NCI-H128 (cell line): ENCODE measurements at regions not wholly inside any gene's neighbourhood (a gene's known extent, or its start where the extent isn't known, plus 50 kb on each side); places are given as distances from the start of the nearest gene placed in this dataset.

ENCODE experiments used
- DNase-seq: peaks from one replicate; lab custom pipeline; 2025; ENCODE audit not compliant: unreplicated experiment; lab: John Stamatoyannopoulos, UW

DNA sequence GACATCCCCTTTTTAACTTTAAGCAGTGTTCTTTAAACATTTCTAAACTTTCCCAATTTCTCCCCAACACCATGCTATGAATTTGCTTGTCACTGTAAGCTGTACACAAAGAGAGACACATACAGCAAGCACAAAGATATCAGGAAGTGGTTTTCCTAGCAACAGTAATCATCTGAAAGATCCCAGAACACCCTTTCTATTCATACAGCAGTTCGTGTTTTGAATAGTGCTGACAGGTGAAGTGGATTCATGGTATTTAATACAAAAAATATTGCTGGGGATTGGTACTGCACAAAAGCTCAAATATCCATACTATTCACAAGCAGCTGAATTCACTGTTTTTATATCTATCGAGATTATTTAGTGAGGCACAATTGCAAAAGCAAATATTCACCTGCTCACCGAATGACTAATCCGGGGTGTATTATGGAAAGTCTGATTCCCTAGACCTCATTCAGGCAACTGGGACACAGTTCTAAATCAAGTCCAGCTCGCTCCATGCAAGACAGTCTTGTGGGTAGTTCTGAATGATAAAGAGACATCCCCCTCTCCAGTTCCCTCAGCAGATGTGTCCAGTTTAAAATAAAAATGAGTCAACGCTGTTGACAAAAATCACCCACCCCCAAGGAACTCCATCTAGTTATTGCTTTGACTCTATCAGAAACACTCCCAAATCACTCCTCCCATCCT lies 107.1 kb upstream of the TSHZ2 start:
- no peak for DNase-seq

DNA sequence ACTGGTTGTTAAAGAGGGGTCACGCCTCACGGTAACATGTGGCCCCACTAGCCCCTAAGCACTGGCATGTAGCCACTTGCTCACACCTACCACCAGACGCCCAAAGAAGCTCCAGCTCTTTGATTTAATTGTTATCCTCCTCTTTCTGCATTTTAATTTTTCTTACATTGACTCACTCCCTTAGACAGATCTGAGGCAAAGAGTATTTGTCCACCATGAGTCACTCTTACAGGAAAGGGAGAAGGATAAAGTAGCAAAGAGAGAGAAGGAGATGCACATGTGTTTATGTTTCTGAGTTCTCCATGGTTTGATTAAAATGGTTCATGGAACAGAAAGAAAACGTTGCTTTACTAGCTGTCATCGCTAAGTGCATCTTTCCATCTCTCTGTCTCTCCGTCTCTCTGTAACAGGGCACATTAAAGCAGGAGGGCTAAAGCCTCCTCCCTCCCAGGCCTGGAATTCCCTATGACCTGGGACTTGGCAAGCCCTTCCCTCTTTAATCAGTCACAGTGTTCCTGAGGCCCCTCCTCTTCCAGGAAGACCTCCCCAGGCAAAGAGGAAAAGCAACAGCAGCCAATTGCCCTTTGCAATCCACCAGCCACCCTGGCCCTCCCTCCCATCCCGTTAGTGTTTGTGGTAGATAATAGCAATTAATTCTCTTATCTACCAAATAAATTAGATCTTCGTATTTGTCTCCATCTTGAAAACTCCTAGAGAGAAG lies 112.8 kb upstream of the TSHZ2 start:
- DNase-seq: no peak

DNA sequence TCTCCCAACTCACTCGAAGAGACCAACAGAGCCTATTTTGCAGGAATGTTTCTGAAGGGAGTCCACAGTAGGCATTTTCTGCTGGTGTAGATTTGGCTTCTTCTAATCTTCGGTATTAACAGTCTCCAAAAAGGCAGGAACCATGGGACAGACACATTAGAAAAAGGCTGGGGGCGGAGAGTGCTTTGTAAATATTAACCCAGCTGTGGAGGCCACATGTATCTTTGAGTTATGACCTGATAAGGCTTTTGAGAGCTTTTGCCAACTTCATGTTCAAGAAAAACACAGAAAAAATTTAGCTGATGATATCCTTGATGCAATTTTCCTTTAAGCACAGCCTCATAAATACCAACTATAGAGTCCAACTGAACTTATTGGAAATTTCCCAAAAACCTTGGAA lies 119.4 kb upstream of the TSHZ2 start:
- no peak for DNase-seq

DNA sequence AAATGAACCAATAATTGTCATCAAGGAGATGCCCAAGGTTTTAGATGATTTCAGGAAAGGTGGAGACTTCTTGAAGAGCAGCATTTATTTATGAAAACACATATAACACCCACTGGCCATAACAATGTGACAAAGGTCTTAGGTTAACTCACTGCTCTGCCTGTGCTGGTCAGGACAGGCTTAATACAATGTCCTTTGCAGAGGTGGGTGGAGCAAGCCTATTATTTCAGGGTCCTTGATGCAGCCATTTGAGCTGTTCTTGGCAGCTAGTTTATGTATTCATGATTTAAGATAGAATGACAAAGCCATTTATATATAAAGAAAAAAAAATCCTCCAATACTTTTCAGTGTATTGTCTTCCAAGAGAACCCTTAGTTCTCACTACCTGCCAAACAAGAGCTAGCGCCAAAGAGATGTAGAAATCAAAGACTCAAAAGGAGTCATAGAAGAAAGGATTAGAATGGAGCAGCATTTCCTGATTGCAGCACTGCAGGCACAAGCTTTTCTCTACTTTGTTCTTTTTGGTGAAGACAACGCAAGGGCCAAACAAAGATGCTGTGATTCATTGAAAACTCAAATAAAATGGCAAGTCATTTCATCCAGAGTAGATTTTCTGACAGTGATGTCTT lies 124.3 kb upstream of the TSHZ2 start:
- DNase-seq: no peak

DNA sequence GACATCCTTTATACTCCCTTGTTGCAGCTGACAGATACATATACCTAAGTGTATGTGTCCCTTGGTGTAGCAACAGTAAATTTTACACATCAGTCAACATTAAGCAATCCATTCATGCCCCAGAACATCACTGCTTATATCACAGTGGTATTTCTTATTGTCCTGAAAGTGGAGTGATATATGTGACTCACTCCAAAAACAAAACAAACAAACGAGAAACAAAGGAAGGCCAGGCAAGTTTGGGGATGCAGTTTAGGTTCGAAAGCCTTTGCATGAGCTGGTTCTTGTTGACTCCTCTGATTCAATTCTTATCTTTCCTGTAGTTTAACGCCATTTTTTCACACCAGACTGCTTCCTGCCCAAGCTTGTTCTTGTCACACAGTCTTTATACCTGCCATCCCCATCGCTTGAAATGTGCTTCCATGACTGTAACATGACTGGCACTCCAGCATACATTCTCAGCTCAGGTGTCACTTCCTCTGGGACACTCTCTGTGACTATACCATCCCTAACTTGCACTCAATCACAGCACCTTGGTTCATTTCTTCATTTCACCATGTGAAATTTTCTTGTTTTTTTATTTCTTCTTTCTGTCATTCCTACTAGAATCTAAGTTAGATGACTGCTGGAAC lies 125.0 kb upstream of the TSHZ2 start:
- no peak for DNase-seq

DNA sequence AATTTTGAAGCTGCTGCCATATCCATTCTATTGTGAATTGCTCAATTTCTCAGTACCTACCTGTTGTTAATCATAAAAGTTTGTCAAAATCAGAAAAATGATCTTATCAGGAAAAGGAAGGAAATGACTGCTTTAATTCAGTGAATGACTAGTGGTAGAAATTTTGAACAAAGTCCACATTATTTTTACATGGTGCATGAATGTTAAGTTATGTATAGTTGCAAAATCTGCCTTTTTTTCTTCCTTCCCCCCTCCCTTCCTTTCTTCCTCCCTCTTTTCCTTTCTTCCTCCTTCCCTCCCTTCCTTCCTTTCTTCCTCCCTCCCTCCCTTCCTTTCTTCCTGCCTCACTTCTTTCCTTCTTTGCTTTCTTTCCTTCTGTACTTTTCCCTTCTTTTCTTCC lies 127.1 kb upstream of the TSHZ2 start:
- no peak for DNase-seq

DNA sequence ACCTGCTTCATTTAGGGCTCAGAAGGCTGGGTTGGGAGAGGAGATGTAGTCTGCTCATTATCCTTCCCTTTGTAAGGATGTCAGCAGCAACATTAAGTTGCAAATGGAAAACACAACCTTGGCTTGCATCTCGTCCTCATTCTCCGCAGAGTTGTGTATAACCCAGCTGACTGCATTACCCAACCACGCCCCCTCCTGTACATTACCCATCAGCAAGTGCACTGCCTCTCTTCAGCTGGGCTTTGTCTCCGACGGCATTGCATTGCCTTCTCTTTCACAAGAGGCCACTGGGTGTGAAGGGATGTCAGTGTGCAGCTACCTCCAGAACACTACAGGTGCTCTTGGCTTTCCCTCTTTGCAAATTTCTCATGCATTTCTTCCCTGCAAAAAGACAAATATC lies 128.7 kb upstream of the TSHZ2 start:
- DNase-seq: no peak

DNA sequence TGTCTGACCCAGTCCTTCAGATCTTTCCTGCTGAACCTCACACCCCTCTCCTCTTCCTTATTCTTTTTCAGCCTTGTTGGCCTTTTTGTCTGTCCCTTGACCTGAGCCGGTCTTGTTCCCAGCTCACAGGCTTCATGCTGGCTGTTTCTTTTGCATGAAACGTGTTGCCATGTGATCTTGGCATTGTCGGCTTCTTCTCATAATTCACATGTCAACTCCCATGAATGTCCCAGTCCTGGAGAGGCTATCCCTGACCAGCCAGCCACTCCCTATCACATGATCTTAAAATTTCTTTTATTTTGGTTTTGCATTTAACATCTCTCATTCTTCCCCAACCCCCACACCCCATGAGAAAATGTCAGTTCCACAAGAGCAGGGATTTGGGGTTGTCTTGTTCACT lies 131.2 kb upstream of the TSHZ2 start:
- DNase-seq: no peak

DNA sequence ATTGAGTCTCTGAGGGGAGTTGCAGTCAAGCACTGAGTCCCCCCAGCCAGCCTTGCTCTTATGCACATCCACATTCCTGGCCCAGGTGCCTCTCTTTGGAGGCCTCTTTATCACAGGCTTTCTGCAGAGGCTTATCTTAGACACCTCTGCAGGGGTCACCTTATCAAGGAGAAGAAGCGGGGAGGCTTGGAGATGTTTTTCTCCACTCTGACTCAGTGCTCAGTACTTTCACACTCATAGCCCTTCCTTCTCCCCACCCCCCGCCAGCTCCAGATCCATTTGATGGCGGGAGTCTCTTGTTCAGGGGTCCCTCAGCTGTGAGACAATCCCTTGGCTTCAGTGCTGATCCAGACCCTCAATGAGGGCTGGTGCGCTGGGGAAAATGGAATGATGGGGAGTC lies 132.1 kb upstream of the TSHZ2 start:
- DNase-seq: no peak

DNA sequence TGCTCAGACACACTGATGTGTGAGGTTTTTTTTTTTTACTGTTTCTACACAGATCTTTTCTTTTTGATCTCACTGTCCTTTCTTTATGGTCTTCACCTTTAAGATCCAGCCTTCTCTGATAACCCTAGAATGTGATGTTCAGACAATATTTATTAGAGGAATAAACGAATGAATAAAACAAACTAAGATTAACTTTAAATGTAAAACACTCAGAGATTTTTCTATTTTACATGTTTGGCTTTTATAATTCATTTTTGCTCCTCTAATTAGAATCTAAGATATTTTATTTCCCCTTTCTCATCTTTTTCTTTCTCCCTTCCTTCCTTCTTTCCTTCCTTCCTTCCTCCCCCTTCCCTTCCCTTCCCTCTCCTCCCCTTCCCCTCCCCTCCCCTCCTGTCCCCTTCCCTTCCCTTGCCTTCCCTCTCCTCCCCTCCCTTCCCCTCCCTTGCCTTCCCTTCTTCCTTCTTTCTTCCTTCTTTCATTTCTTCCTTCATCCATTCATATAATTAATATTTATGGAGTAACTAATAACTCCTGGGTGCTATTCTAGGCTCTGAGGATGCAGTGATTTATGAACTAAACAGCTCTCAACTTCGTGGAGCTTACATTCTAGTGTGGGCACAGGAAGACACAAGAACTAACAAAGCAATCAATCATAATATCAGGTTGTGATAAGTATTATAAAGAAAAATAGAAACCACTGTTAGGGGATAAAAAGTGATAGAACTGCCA lies 133.5 kb upstream of the TSHZ2 start:
- no peak for DNase-seq

DNA sequence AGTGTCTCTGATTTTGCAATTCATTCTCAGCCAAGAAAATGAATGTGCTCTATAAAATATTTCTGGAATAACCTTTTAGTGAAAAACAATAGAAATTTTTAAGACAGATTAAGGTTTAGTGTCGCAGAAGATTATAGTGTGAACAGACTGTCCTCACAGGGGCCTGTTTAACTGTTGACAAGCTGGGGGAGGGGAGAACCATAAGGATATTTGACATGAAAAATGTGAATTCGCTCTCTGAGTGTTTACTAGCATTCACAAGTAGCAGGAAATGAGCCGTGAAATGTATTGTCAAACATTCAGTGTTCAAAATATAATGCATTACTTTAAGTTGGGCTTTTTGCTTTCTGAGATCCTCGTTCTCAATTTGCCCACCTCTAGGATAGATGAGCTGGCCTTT lies 134.8 kb upstream of the TSHZ2 start:
- DNase-seq: no peak

DNA sequence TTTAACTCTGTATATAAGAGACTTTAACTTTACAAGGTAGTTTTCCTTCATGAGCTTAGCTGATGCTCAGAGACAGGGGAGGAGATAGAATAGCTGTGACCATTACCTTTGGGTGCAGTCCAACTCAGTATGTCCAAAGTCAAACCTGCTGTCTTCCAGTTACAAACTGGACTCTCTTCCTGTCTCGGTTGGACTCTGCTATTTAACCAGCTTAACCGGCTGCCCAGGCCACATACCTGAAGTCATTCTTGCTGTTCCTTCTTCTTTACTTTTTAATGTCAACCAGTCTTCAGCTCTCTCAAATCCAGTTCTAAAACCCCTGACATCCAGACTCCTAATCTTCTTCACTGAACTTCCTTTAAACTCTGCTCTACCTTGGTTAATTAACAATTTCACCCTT lies 138.3 kb upstream of the TSHZ2 start:
- no peak for DNase-seq

DNA sequence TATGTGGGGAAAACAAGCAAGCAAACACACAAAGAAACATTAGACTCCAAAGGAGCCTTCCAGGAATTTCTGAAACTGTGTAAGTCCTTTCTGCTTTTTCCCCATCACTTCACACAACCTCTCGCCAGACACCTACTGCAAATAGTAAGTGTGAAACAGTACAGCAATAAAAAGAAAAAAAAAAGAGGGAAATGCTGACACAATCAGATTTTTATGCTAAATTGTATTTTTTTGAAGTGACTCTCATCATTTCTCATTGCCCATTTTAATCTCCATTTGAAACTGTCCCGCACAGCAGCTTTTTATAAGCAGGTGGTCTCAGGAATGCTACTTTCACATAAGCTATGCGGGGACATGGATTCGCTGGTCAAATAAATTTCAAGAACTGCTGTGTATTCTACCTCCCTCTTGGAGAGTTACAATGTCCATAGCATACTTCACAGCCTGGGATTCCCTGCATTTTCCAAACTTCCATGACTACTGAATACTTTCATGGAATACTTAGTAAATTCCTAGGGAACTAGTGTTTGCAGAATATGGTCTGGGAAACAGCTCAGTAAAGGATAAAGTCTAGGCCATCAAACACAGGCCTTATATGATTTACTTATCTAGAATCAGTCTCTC lies 139.9 kb upstream of the TSHZ2 start:
- DNase-seq: no peak

DNA sequence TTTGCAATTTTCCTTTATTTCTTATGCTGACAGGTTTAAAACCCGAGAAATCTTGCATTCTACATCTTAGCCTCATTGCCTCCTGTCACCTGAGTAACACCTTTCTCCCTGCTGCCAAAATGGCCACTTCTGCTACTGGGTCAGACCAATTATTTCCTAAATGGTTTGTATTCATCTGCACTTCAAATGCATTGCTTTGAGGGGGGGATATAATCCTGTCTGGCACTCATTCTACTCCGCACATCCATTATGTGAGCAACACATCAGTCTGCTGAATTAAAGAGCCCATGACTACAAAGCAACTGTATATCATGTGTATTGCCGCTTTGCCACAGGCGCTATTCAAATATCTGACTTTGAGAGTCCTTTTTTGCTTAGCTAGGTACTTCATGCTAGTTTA lies 141.6 kb upstream of the TSHZ2 start:
- no peak for DNase-seq

DNA sequence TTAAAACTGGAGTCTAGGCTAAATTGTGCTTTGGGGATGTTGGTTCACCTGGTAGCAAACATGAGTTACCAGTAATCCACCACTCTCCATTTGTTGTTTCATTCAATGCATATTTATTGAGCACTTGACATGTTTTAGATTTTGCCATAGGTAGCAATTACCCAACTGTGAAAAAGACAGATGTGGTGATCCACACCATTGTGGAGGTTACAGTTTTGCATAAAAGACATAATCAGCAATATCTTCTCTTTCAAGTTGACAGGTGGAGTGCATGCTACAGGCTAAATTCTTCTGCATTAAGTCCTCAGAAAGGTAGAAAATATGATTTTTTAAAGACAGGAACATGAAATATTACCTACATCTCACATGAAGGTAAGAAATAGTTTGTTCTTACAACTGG lies 143.0 kb upstream of the TSHZ2 start:
- no peak for DNase-seq

DNA sequence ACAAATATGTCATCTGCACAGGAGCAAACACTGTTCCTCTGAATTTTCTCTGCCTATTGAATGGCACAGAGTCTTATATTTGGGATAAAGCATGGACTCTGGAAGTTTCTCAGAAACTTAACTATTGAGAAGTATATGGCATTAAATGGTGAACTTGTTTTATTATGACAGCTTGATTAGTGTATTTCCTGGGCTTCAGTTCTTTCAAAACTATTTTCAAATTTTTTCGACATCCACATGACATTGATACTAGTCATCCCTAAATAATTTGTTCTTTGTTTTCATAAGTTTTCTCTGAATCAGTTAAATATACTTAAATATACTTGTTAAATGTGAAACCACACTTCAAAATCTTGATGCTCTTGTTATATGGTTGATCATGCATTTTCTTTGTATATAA lies 144.0 kb upstream of the TSHZ2 start:
- no peak for DNase-seq

DNA sequence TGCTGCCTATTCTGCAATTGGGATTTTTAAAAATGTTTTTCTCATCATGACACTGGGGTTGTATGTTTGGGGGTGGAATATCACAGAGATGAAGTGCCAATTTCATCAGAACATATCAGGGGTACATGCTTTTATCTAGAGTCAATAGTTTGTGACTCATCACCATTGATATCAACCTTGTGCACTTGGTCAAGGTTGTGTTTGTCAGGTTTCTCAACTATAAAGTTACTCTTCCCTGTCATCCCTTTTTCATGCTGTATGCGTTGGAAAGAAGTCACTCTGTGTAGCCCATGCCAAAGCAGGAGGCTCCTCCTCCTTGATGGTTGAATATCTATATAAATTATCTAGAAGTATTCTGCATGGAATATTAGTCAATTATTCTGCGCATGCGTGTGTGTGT lies 145.4 kb upstream of the TSHZ2 start:
- DNase-seq: no peak

DNA sequence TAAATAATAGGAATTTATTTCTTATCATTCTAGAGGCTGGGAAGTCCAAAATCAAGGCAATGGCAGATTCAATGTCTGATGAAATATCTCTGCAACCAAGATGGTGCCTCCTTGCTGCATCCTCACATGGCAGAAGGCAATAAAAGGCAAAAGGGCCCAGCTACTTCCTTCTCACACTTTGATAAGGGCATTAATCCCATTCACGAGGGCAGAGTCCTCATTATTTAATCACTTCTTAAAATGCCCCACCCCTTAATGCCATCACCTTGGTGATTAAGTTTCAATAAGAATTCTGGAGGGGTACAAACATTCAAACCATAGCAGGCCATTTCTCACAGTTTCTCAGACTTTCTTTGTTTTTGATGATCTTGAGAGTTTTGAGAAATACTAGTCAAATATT lies 145.8 kb upstream of the TSHZ2 start:
- DNase-seq: no peak

DNA sequence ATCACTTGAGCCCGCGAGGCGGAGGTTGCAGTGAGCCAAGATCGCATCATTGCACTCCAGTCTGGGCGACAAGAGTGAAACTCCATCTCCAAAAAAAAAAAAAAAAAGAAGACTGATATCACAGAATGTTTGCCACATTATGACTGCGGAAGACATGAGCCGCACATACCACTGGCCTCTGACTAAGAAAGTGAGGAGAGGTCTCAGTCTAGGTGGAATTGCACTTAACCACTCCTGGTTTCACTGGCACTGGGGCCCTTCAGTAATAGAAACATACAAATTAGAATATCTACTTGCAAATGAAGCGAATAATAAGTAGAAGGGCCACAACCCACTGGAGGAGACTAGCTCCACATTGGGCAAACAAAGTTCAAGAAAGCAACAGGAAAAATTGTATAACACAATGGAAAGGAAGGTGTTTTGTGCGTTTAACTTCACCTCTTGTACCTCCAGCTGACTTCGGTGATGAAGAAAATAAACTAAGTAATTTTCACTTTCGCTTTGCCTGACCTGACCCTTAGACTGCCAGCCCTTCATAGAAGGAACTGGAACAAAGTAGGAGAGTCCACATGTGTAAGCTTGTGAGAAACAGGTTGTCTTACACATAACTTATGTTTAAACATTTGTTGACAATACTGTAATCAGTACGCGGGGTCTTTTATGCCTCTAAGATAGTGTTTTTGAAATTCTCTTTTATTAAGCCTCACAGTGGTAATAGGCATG lies 147.5 kb upstream of the TSHZ2 start:
- no peak for DNase-seq

DNA sequence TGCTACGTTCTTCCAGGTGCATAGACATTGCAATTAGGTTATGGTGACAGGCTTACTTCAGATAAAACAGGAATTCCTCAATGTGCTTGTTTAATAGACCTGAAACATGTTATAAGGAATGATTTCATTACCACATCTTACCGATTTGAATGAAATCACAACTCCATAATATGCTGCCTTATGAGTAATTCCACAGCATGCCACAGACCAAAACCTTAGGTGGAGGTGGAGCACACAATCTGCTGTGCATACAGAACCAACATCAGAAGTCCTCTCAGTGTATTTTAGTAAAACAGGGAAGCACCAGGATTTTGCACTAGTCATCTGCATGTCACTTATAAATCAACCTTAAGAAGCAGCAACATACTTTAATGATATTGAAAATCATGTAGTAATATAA lies 148.9 kb upstream of the TSHZ2 start:
- DNase-seq: no peak
